LNCAP (cell line): ENCODE measurements at regions not wholly inside any gene's neighbourhood (a gene's known extent, or its start where the extent isn't known, plus 50 kb on each side); places are given as distances from the start of the nearest gene placed in this dataset.

Experiments used
- CTCF ChIP-seq: fragments of 450-650 bp; IDR thresholded peaks from 2 replicates; pipeline ENCODE4 v1.5.1; 2017; ENCODE audit warnings: mild to moderate bottlenecking

- TF ChIP-seq CTCF = no peak
Observed at GRCh38 chr2:184215745-184216144, 382.6 kb upstream of the ZNF804A start.

- no peak for TF ChIP-seq CTCF
Observed at GRCh38 chr2:184256611-184257010, 341.7 kb upstream of the ZNF804A start.

- TF ChIP-seq CTCF = no peak
Observed at GRCh38 chr2:184261331-184261730, 337.0 kb upstream of the ZNF804A start.

GRCh38 chr2:184261818-184262217, 336.5 kb upstream of the ZNF804A start:
- no peak for TF ChIP-seq CTCF

GRCh38 chr2:184268900-184269477, 329.3 kb upstream of the ZNF804A start:
- TF ChIP-seq CTCF = no peak

- TF ChIP-seq CTCF = no peak
Observed at GRCh38 chr2:184270660-184271059, 327.7 kb upstream of the ZNF804A start.

- TF ChIP-seq CTCF = no peak
Observed at GRCh38 chr2:184272056-184272455, 326.3 kb upstream of the ZNF804A start.

GRCh38 chr2:184294831-184295230, 303.5 kb upstream of the ZNF804A start:
- no peak for TF ChIP-seq CTCF
